ENCODE measurements at regions not wholly inside any gene's neighbourhood (a gene's known extent, or its start where the extent isn't known, plus 50 kb on each side); places are given as distances from the start of the nearest gene placed in this dataset.

DNA sequence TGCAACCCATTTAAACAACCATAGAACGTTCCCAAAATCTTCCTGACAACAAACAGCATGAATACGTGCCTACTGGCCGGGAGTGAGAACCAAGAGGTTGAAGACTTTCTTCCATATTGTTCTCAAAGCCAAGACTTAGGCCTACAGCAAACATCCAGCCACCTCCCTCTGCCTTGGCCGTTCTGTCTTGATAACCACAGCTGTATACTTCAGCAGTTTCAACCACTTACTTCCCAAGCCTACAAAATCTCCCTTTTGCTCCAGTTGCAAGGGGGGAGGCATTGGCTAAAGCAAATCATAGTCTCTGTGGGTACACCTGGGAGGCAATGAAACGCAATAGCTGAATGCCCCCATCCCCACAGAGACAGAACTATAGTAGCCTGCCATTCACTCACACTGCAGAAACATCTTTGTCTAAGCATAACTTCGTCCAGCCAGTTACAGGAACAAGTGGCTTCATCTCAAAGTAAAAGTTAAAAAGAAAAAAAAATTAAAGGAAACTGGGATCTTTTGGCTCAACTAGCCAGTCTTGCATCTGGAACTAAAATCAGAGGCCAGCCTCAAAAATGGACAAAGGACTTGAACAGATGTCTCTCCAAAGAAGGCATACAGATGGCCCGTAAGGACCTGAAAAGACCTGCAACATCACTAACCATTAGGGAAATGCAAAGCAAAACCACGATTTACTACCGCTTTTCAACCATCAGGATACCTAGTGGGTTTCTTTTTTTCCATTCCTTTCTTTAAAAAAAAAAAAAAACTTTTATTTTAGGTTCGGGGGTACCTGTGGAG is 186.0 kb downstream of the PSMG1 start:
- no peak overlapping the region for H3K4me3 ChIP-seq (ENCODE audit: low read length in 3 of 3)
- H3K27ac ChIP-seq (ENCODE audit: low read depth, low read length): peak overlapping the region; percentile 41
- H3K9me3 ChIP-seq (ENCODE audit: control insufficient read depth in 3 of 3, low read length in 3 of 3): no peaks in the 10 kb centered on the region
- peaks cover 20 to 52% (median 32%) of the 10 kb centered on the region in 3 donors for H3K4me1 ChIP-seq (ENCODE audit: control insufficient read depth in 3 of 3, insufficient read depth in 3 of 3, low read length in 3 of 3)
- no peak overlapping the region for H3K9ac ChIP-seq (ENCODE audit: low read depth in 1 of 3, low read length in 3 of 3)
- no peaks in the 10 kb centered on the region for H3K36me3 ChIP-seq (ENCODE audit: control insufficient read depth in 3 of 3, insufficient read depth in 3 of 3, low read length in 3 of 3)
- H3K27me3 ChIP-seq (ENCODE audit: control insufficient read depth in 3 of 3, insufficient read depth in 3 of 3, low read length in 3 of 3): no peaks in the 10 kb centered on the region

DNA sequence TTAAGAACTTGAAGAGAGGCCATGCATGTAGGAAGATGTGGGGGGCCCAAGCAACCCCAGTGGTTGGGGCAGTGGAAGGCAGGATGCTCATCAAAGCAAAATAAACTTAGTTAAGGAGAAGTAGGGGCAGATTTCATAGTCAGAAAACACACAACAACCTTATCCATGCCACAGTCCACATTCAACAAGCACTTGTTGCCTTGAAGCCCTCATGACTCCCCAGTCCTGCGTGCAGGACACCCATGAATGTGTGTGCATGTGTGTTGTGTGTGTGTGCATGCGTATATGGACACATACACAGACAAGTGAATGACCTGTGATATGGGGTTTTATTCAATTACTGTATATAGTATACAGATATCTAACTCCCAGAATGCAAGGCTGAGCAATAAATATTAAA is 186.9 kb downstream of the PSMG1 start:
- Histone ChIP-seq H3K4me3 (ENCODE audit: low read length in 3 of 3) (no peak overlapping the region), H3K9me3 (ENCODE audit: control insufficient read depth in 3 of 3, low read length in 3 of 3) (no peaks in the 10 kb centered on the region), H3K9ac (ENCODE audit: low read depth in 1 of 3, low read length in 3 of 3) (no peak overlapping the region), H3K27me3 (ENCODE audit: control insufficient read depth in 3 of 3, insufficient read depth in 3 of 3, low read length in 3 of 3) (no peaks in the 10 kb centered on the region), H3K4me1 (ENCODE audit: control insufficient read depth in 3 of 3, insufficient read depth in 3 of 3, low read length in 3 of 3) (peaks cover 24 to 57% (median 41%) of the 10 kb centered on the region in 3 donors), H3K27ac (ENCODE audit: low read depth, low read length) (no peak overlapping the region), H3K36me3 (ENCODE audit: control insufficient read depth in 3 of 3, insufficient read depth in 3 of 3, low read length in 3 of 3) (no peaks in the 10 kb centered on the region)

- H3K4me1 ChIP-seq (ENCODE audit: control insufficient read depth in 3 of 3, insufficient read depth in 3 of 3, low read length in 3 of 3): peaks cover 24 to 54% (median 40%) of the 10 kb centered on the region in 3 donors
Measured at GRCh38 chr21:38995731-38996130, 187.5 kb downstream of the PSMG1 start.

GRCh38 chr21:38995071-38995669 is 188.1 kb downstream of the PSMG1 start:
- Histone ChIP-seq H3K27ac (ENCODE audit: low read depth, low read length) (no peak overlapping the region), H3K27me3 (ENCODE audit: control insufficient read depth in 3 of 3, insufficient read depth in 3 of 3, low read length in 3 of 3) (no peaks in the 10 kb centered on the region), H3K9ac (ENCODE audit: low read depth in 1 of 3, low read length in 3 of 3) (no peak overlapping the region), H3K36me3 (ENCODE audit: control insufficient read depth in 3 of 3, insufficient read depth in 3 of 3, low read length in 3 of 3) (no peaks in the 10 kb centered on the region), H3K4me3 (ENCODE audit: low read length in 3 of 3) (no peak overlapping the region), H3K9me3 (ENCODE audit: control insufficient read depth in 3 of 3, low read length in 3 of 3) (no peaks in the 10 kb centered on the region), H3K4me1 (ENCODE audit: control insufficient read depth in 3 of 3, insufficient read depth in 3 of 3, low read length in 3 of 3) (peaks cover 29 to 60% (median 44%) of the 10 kb centered on the region in 3 donors)

More at GRCh38 chr21:38995731-38996130, 187.5 kb downstream of the PSMG1 start:
- Histone ChIP-seq H3K27me3 (ENCODE audit: control insufficient read depth in 3 of 3, insufficient read depth in 3 of 3, low read length in 3 of 3) (no peaks in the 10 kb centered on the region), H3K9ac (ENCODE audit: low read depth in 1 of 3, low read length in 3 of 3) (no peak overlapping the region), H3K4me3 (ENCODE audit: low read length in 3 of 3) (no peak overlapping the region), H3K9me3 (ENCODE audit: control insufficient read depth in 3 of 3, low read length in 3 of 3) (no peaks in the 10 kb centered on the region), H3K27ac (ENCODE audit: low read depth, low read length) (no peak overlapping the region), H3K36me3 (ENCODE audit: control insufficient read depth in 3 of 3, insufficient read depth in 3 of 3, low read length in 3 of 3) (no peaks in the 10 kb centered on the region)

GRCh38 chr21:38994042-38994441 is 188.3 kb downstream of the ETS2 start:
- peak overlapping the region in 1 of 3 donors; percentile 54 for H3K9ac ChIP-seq (ENCODE audit: low read depth in 1 of 3, low read length in 3 of 3)
- H3K4me1 ChIP-seq (ENCODE audit: control insufficient read depth in 3 of 3, insufficient read depth in 3 of 3, low read length in 3 of 3): peaks cover 41 to 71% (median 52%) of the 10 kb centered on the region in 3 donors
- H3K27me3 ChIP-seq (ENCODE audit: control insufficient read depth in 3 of 3, insufficient read depth in 3 of 3, low read length in 3 of 3): no peaks in the 10 kb centered on the region
- H3K9me3 ChIP-seq (ENCODE audit: control insufficient read depth in 3 of 3, low read length in 3 of 3): no peaks in the 10 kb centered on the region
- H3K4me3 ChIP-seq (ENCODE audit: low read length in 3 of 3): peak overlapping the region in 1 of 3 donors; percentile 3
- peak overlapping the region; percentile 20 for H3K27ac ChIP-seq (ENCODE audit: low read depth, low read length)
- H3K36me3 ChIP-seq (ENCODE audit: control insufficient read depth in 3 of 3, insufficient read depth in 3 of 3, low read length in 3 of 3): no peaks in the 10 kb centered on the region

- Histone ChIP-seq H3K36me3 (ENCODE audit: control insufficient read depth in 3 of 3, insufficient read depth in 3 of 3, low read length in 3 of 3) (no peaks in the 10 kb centered on the region), H3K9me3 (ENCODE audit: control insufficient read depth in 3 of 3, low read length in 3 of 3) (no peaks in the 10 kb centered on the region), H3K27me3 (ENCODE audit: control insufficient read depth in 3 of 3, insufficient read depth in 3 of 3, low read length in 3 of 3) (no peaks in the 10 kb centered on the region), H3K9ac (ENCODE audit: low read depth in 1 of 3, low read length in 3 of 3) (peak overlapping the region in 1 of 3 donors; percentile 54), H3K4me1 (ENCODE audit: control insufficient read depth in 3 of 3, insufficient read depth in 3 of 3, low read length in 3 of 3) (peaks cover 45 to 76% (median 57%) of the 10 kb centered on the region in 3 donors), H3K4me3 (ENCODE audit: low read length in 3 of 3) (peak overlapping the region in 1 of 3 donors; percentile 3), H3K27ac (ENCODE audit: low read depth, low read length) (peak overlapping the region; percentile 20)
Measured at GRCh38 chr21:38993561-38993960, 187.8 kb downstream of the ETS2 start.

- Histone ChIP-seq H3K9me3 (ENCODE audit: control insufficient read depth in 3 of 3, low read length in 3 of 3) (no peaks in the 10 kb centered on the region), H3K27ac (ENCODE audit: low read depth, low read length) (peak overlapping the region; percentile 46), H3K4me3 (ENCODE audit: low read length in 3 of 3) (no peak overlapping the region), H3K9ac (ENCODE audit: low read depth in 1 of 3, low read length in 3 of 3) (peak overlapping the region in 1 of 3 donors; percentile 25), H3K4me1 (ENCODE audit: control insufficient read depth in 3 of 3, insufficient read depth in 3 of 3, low read length in 3 of 3) (peaks cover 52 to 83% (median 65%) of the 10 kb centered on the region in 3 donors), H3K27me3 (ENCODE audit: control insufficient read depth in 3 of 3, insufficient read depth in 3 of 3, low read length in 3 of 3) (no peaks in the 10 kb centered on the region), H3K36me3 (ENCODE audit: control insufficient read depth in 3 of 3, insufficient read depth in 3 of 3, low read length in 3 of 3) (no peaks in the 10 kb centered on the region)
Measured at GRCh38 chr21:38992737-38993136, 187.0 kb downstream of the ETS2 start.

DNA sequence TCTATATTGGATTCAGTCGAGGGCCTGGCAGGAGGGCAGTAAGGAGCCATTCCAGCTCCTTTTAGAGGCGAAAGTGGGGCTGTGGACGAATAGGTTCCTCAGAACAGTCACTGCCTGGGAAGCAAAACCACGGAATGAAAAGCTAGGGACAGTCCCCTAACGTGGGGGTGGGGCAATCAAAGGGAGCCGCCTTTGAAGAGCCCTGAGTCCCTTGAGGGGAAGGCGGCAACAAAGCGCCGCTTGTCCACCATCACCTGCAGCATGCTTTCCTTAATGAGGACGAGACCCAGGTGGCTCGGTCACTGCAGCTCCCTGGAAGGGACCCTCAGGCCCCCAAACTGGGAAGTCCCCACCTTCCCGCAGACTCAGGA is 184.7 kb downstream of the ETS2 start:
- no peaks in the 10 kb centered on the region for H3K27me3 ChIP-seq (ENCODE audit: control insufficient read depth in 3 of 3, insufficient read depth in 3 of 3, low read length in 3 of 3)
- no peak overlapping the region for H3K4me3 ChIP-seq (ENCODE audit: low read length in 3 of 3)
- H3K27ac ChIP-seq (ENCODE audit: low read depth, low read length): peak overlapping the region; percentile 2
- H3K36me3 ChIP-seq (ENCODE audit: control insufficient read depth in 3 of 3, insufficient read depth in 3 of 3, low read length in 3 of 3): no peaks in the 10 kb centered on the region
- peak overlapping the region in 2 of 3 donors; percentile 8 to 76 for H3K9ac ChIP-seq (ENCODE audit: low read depth in 1 of 3, low read length in 3 of 3)
- peaks cover 76 to 92% (median 88%) of the 10 kb centered on the region in 3 donors for H3K4me1 ChIP-seq (ENCODE audit: control insufficient read depth in 3 of 3, insufficient read depth in 3 of 3, low read length in 3 of 3)
- no peaks in the 10 kb centered on the region for H3K9me3 ChIP-seq (ENCODE audit: control insufficient read depth in 3 of 3, low read length in 3 of 3)

- H3K9me3 ChIP-seq (ENCODE audit: control insufficient read depth in 3 of 3, low read length in 3 of 3): no peaks in the 10 kb centered on the region
- peak overlapping the region; percentile 19 to 76 (median 63) for H3K9ac ChIP-seq (ENCODE audit: low read depth in 1 of 3, low read length in 3 of 3)
- H3K27ac ChIP-seq (ENCODE audit: low read depth, low read length): peak overlapping the region; percentile 2
- no peaks in the 10 kb centered on the region for H3K36me3 ChIP-seq (ENCODE audit: control insufficient read depth in 3 of 3, insufficient read depth in 3 of 3, low read length in 3 of 3)
- H3K27me3 ChIP-seq (ENCODE audit: control insufficient read depth in 3 of 3, insufficient read depth in 3 of 3, low read length in 3 of 3): no peaks in the 10 kb centered on the region
- H3K4me1 ChIP-seq (ENCODE audit: control insufficient read depth in 3 of 3, insufficient read depth in 3 of 3, low read length in 3 of 3): peaks cover 81 to 94% (median 94%) of the 10 kb centered on the region in 3 donors
- H3K4me3 ChIP-seq (ENCODE audit: low read length in 3 of 3): peak overlapping the region; percentile 34 to 58 (median 46)
Measured at GRCh38 chr21:38989745-38990423, 184.2 kb downstream of the ETS2 start.

GRCh38 chr21:38989379-38989744 is 183.6 kb downstream of the ETS2 start:
- H3K9ac ChIP-seq (ENCODE audit: low read depth in 1 of 3, low read length in 3 of 3): peak overlapping the region; percentile 24 to 76 (median 63)
- H3K36me3 ChIP-seq (ENCODE audit: control insufficient read depth in 3 of 3, insufficient read depth in 3 of 3, low read length in 3 of 3): no peaks in the 10 kb centered on the region
- no peaks in the 10 kb centered on the region for H3K27me3 ChIP-seq (ENCODE audit: control insufficient read depth in 3 of 3, insufficient read depth in 3 of 3, low read length in 3 of 3)
- H3K4me1 ChIP-seq (ENCODE audit: control insufficient read depth in 3 of 3, insufficient read depth in 3 of 3, low read length in 3 of 3): peaks cover 84 to 94% (median 93%) of the 10 kb centered on the region in 3 donors
- no peaks in the 10 kb centered on the region for H3K9me3 ChIP-seq (ENCODE audit: control insufficient read depth in 3 of 3, low read length in 3 of 3)
- peak overlapping the region; percentile 2 for H3K27ac ChIP-seq (ENCODE audit: low read depth, low read length)
- H3K4me3 ChIP-seq (ENCODE audit: low read length in 3 of 3): peak overlapping the region; percentile 34 to 58 (median 46)
